GM12875 (cell line): ENCODE measurements at regions not wholly inside any gene's neighbourhood (a gene's known extent, or its start where the extent isn't known, plus 50 kb on each side); places are given as distances from the start of the nearest gene placed in this dataset.

ENCODE experiments used
- H3K4me3 ChIP-seq: one replicate; pipeline ENCODE4 v1.5.1; 2011; ENCODE audit warnings: low read depth, low read length, control low read depth
- TF ChIP-seq, protein P1 (sequence below): IDR thresholded peaks from 2 replicates; pipeline ENCODE4 v1.5.1; 2011; ENCODE audit warnings: low read depth, mild to moderate bottlenecking, control low read depth, inconsistent platforms, low read length, moderate library complexity, borderline replicate concordance; ENCODE audit not compliant: insufficient read depth

DNA sequence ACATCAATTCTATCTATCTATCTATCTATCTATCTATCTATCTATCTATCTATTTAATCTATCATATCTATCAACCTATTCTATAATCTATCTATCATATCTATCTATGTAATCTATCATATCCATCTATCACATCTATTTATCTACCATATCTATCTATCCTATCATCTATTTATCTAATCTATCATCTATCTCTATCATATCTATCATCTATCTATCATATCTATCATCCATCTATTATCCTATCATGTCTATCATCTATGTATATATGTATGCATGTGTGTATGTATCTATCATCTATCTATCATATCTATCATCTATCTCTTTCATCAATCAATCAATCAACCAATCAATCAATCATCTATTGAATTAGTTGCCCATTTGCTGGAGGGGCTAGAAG lies 159.3 kb upstream of the GALNT17 start:
- H3K4me3 ChIP-seq: no peak overlapping the region
- TF ChIP-seq, protein P1, sequence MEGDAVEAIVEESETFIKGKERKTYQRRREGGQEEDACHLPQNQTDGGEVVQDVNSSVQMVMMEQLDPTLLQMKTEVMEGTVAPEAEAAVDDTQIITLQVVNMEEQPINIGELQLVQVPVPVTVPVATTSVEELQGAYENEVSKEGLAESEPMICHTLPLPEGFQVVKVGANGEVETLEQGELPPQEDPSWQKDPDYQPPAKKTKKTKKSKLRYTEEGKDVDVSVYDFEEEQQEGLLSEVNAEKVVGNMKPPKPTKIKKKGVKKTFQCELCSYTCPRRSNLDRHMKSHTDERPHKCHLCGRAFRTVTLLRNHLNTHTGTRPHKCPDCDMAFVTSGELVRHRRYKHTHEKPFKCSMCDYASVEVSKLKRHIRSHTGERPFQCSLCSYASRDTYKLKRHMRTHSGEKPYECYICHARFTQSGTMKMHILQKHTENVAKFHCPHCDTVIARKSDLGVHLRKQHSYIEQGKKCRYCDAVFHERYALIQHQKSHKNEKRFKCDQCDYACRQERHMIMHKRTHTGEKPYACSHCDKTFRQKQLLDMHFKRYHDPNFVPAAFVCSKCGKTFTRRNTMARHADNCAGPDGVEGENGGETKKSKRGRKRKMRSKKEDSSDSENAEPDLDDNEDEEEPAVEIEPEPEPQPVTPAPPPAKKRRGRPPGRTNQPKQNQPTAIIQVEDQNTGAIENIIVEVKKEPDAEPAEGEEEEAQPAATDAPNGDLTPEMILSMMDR: no peak

GRCh38 chr7:70975754-70976153 lies 156.2 kb upstream of the GALNT17 start:
- H3K4me3 ChIP-seq: no peak overlapping the region
- TF ChIP-seq, protein P1: no peak

DNA sequence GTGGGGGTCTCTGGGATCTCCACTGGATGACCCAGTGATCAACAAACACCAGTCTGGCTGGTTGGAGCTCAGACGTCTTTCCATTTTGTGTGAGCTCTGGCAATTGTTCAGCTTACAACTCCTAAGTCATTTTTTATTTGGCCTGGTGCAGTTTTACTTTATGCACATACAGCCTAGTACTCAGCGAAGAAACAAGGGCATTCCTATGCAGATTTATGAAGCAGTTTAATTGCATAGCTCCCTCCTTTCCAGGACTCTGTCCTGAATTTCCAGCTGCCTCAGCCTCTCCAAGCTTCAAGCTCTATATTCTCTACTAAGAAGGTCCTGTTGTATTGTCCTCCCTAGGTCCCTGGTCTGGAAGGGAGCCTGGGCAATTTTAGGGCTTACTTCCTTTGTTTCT lies 145.6 kb upstream of the GALNT17 start:
- TF ChIP-seq, protein P1: no peak
- no peak overlapping the region for H3K4me3 ChIP-seq

DNA sequence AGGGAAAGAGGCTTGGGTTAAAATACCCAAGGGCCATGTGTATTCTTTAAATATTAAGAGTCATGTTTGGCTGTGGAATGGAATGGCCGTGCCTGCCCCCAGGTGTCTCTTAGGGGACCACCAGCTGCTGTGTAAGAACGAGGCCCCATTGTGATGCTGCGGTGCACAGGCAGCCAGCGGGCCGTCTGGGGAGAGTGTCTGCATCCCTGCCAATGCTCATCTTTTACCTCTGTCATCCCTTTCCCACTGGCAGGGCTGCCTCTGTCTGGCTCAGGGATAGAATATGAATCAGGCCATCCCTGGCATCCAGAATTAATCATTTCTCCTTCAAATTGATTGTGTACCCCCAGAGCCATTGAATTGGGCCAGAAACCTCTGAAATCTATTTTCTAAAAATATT lies 137.8 kb upstream of the GALNT17 start:
- no peak overlapping the region for H3K4me3 ChIP-seq
- TF ChIP-seq, protein P1: no peak

- TF ChIP-seq, protein P1: no peak
- H3K4me3 ChIP-seq: no peak overlapping the region
These were observed 134.7 kb upstream of the GALNT17 start for GRCh38 chr7:70997261-70997660.

GRCh38 chr7:71005109-71005508 lies 126.8 kb upstream of the GALNT17 start:
- no peak overlapping the region for H3K4me3 ChIP-seq
- TF ChIP-seq, protein P1: no peak

DNA sequence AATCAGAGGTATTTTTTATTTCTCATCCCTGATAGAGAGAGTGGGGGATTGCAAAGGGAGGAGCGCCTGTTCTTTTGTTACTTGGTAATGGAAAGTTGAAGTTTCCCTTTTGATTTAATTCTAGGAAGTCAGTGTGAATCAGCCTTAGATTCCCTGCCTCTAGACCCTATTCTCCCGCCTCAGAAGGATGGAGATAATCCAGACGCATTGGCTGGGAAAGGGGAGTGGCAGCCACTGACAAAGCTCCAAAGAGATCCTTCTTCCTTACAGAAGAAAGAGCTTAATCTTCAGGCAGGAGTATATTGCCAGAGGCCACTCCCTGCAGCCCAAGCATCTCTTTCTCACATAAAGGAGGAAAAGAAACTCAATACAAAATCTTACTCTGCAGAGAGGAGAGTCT lies 122.3 kb upstream of the GALNT17 start:
- TF ChIP-seq, protein P1: no peak
- no peak overlapping the region for H3K4me3 ChIP-seq
